Body of pancreas (tissue), 4 donors: ENCODE measurements at regions not wholly inside any gene's neighbourhood (a gene's known extent, or its start where the extent isn't known, plus 50 kb on each side); places are given as distances from the start of the nearest gene placed in this dataset.

Experiments
- ATAC-seq: fragments of 150-250 bp; one replicate; pipeline ENCODE4 v1.9.1; 2016
- DNase-seq, 4 donors: peaks; one replicate each; pipeline ENCODE4 v3.0.0-alpha.2; 2019
- H3K27ac ChIP-seq, 4 donors: fragments of 200-600 bp; sonication (generic); 1 replicate in 3 of 4; 2 replicates in 1 of 4; pipeline versions ENCODE4 v1.5.1 to v1.6.1; 2016 to 2019; ENCODE audit warnings: mild to moderate bottlenecking in 1 of 4, mixed read lengths in 1 of 4, moderate library complexity in 1 of 4
- H3K27me3 ChIP-seq, 2 donors: fragments of 200-600 bp; sonication (generic); one replicate each; pipeline ENCODE4 v1.6.0; 2016; ENCODE audit warnings: mild to moderate bottlenecking in 1 of 2
- H3K36me3 ChIP-seq, 2 donors: fragments of 200-600 bp; sonication (generic); replicated peaks in 1 of 2; 2 replicates each; pipeline ENCODE4 v1.5.1; 2016; ENCODE audit warnings: low read depth in 2 of 2; ENCODE audit not compliant: insufficient read depth in 1 of 2
- H3K4me1 ChIP-seq: fragments of 200-600 bp; sonication (generic); one replicate; pipeline ENCODE4 v1.6.0; 2016
- H3K4me3 ChIP-seq, 2 donors: fragments of 200-600 bp; sonication (generic); 1 replicate in 1 of 2; 2 replicates in 1 of 2; pipeline ENCODE4 v1.5.1; 2016 to 2019
- H3K9me3 ChIP-seq, 3 donors: fragments of 200-600 bp; sonication (generic); 1 replicate in 2 of 3; 2 replicates in 1 of 3; pipeline ENCODE4 v1.5.1; 2016
- CTCF ChIP-seq, 7 experiments: fragments of 450-650 bp in 4 of 7; fragments of 200-600 bp in 3 of 7; sonication (generic) in 3 of 7; IDR thresholded peaks; one replicate each; pipeline ENCODE4 v1.5.1; 2016 to 2019; ENCODE audit warnings: antibody characterized with exemption in 7 of 7
- POLR2A ChIP-seq, 3 donors: fragments of 450-650 bp; IDR thresholded peaks; one replicate each; pipeline ENCODE4 v1.6.1; 2016; ENCODE audit warnings: antibody characterized with exemption in 3 of 3, mild to moderate bottlenecking in 2 of 3
- WGBS, 2 donors: methylation state at CpG; one replicate each; pipeline ENCODE4 v1.1.5; 2017; 5-methylcytosine and 5-hydroxymethylcytosine counted together
- intact Hi-C: fragments of 100-400 bp; cut with DNase I; formaldehyde crosslinking; loops from one replicate; pipeline ENCODE4 v1.15.1; 2023

- Histone ChIP-seq H3K27me3 (no peaks in the 10 kb centered on the region), H3K9me3 (no peaks in the 10 kb centered on the region), H3K36me3 (no peaks in the 10 kb centered on the region), H3K4me3 (no peak overlapping the region), H3K4me1 (no peaks in the 10 kb centered on the region), H3K27ac (no peak overlapping the region)
- 33 to 41% methylated on average over 5 of the region's 5 CpGs for WGBS, 2 donors
- ATAC-seq, result no peak
- TF ChIP-seq POLR2A (IDR thresholded peaks at IDR 0.05) (no peak), CTCF (IDR thresholded peaks at IDR 0.05) (no peak)
- peak in 1 of 4 donors; percentile 5 for DNase-seq
- intact Hi-C loops, result no loop called here
Measured at GRCh38 chr7:23915236-23915635, 205.2 kb downstream of the STK31 start.

GRCh38 chr7:23918286-23918685, 208.3 kb downstream of the STK31 start:
- no peak for TF ChIP-seq CTCF (IDR thresholded peaks at IDR 0.05)
- no peak for TF ChIP-seq POLR2A (IDR thresholded peaks at IDR 0.05)
- no peaks in the 10 kb centered on the region for H3K36me3 ChIP-seq
- H3K4me3 ChIP-seq, result no peak overlapping the region
- H3K27me3 ChIP-seq, result no peaks in the 10 kb centered on the region
- intact Hi-C loops, result no loop called here
- H3K9me3 ChIP-seq, result no peaks in the 10 kb centered on the region
- no peak for DNase-seq
- no peaks in the 10 kb centered on the region for H3K4me1 ChIP-seq
- ATAC-seq, result no peak
- no peak overlapping the region for H3K27ac ChIP-seq

GRCh38 chr7:23918856-23919255, 208.8 kb downstream of the STK31 start:
- H3K27me3 ChIP-seq, result no peaks in the 10 kb centered on the region
- DNase-seq (no peak), ATAC-seq (no peak)
- H3K36me3 ChIP-seq, result no peaks in the 10 kb centered on the region
- H3K27ac ChIP-seq, result no peak overlapping the region
- no peak overlapping the region for H3K4me3 ChIP-seq
- TF ChIP-seq CTCF (IDR thresholded peaks at IDR 0.05) (no peak), POLR2A (IDR thresholded peaks at IDR 0.05) (no peak)
- no peaks in the 10 kb centered on the region for H3K9me3 ChIP-seq
- intact Hi-C loops, result no loop called here
- no peaks in the 10 kb centered on the region for H3K4me1 ChIP-seq

GRCh38 chr7:23925088-23925487, 215.1 kb downstream of the STK31 start:
- Histone ChIP-seq H3K9me3 (no peaks in the 10 kb centered on the region), H3K27ac (no peak overlapping the region), H3K4me1 (no peaks in the 10 kb centered on the region), H3K27me3 (no peaks in the 10 kb centered on the region), H3K4me3 (no peak overlapping the region), H3K36me3 (no peaks in the 10 kb centered on the region)
- no peak for DNase-seq
- TF ChIP-seq CTCF (IDR thresholded peaks at IDR 0.05) (no peak), POLR2A (IDR thresholded peaks at IDR 0.05) (no peak)
- ATAC-seq, result no peak
- intact Hi-C loops, result no loop called here
- WGBS, 2 donors, result 58 to 72% methylated on average over 5 of the region's 5 CpGs

- Histone ChIP-seq H3K4me1 (no peaks in the 10 kb centered on the region), H3K27me3 (no peaks in the 10 kb centered on the region), H3K36me3 (no peaks in the 10 kb centered on the region), H3K9me3 (no peaks in the 10 kb centered on the region), H3K27ac (no peak overlapping the region), H3K4me3 (no peak overlapping the region)
- ATAC-seq (no peak), DNase-seq (no peak)
- 85 to 91% methylated on average over 5 of the region's 5 CpGs for WGBS, 2 donors
- TF ChIP-seq CTCF (IDR thresholded peaks at IDR 0.05), result no peak
- no peak for TF ChIP-seq POLR2A (IDR thresholded peaks at IDR 0.05)
- intact Hi-C loops, result no loop called here
Measured at GRCh38 chr7:23927709-23928417, 217.8 kb downstream of the STK31 start.
